GM23338 (cell line): ENCODE measurements at regions not wholly inside any gene's neighbourhood (a gene's known extent, or its start where the extent isn't known, plus 50 kb on each side); places are given as distances from the start of the nearest gene placed in this dataset.

ENCODE experiments used
- ATAC-seq: fragments of 200-7000 bp; cut with Tn5 transposase; 3 replicates; pipeline ENCODE4 v1.9.1; 2020
- DNase-seq: peaks from one replicate; pipeline ENCODE4 v3.0.0-alpha.2; 2015; ENCODE audit warnings: low spot score
- H2AFZ ChIP-seq: fragments of 200-600 bp; sonication (generic); 2 replicates; pipeline ENCODE4 v1.8.0; 2016; ENCODE audit warnings: antibody characterized with exemption, mild to moderate bottlenecking, moderate library complexity
- H3F3A ChIP-seq: fragments of 200-600 bp; sonication (generic); replicated peaks from 2 replicates; pipeline ENCODE4 v1.8.0; 2017; ENCODE audit warnings: antibody characterized with exemption, mixed run types, low read depth
- H3K27ac ChIP-seq: fragments of 200-600 bp; sonication (generic); 2 replicates; pipeline ENCODE4 v1.6.1; 2016; ENCODE audit warnings: low read depth
- H3K27me3 ChIP-seq: fragments of 200-600 bp; sonication (generic); 2 replicates; pipeline ENCODE4 v1.8.0; 2016; ENCODE audit warnings: mild to moderate bottlenecking, mixed run types, moderate library complexity; ENCODE audit not compliant: insufficient read depth
- H3K36me3 ChIP-seq: fragments of 200-600 bp; sonication (generic); 2 replicates; pipeline ENCODE4 v1.8.0; 2016; ENCODE audit warnings: mild to moderate bottlenecking; ENCODE audit not compliant: insufficient read depth
- H3K4me1 ChIP-seq: fragments of 200-600 bp; sonication (generic); 2 replicates; pipeline ENCODE4 v1.8.0; 2016; ENCODE audit warnings: mild to moderate bottlenecking, moderate library complexity; ENCODE audit not compliant: insufficient read depth
- H3K4me2 ChIP-seq: fragments of 200-600 bp; sonication (generic); 2 replicates; pipeline ENCODE4 v1.7.1; 2017; ENCODE audit warnings: mixed run types
- H3K4me3 ChIP-seq: fragments of 200-600 bp; sonication (generic); 2 replicates; pipeline ENCODE4 v1.6.1; 2016; ENCODE audit warnings: mixed run types
- H3K79me2 ChIP-seq: fragments of 200-600 bp; sonication (generic); replicated peaks from 2 replicates; pipeline ENCODE4 v1.8.0; 2017; ENCODE audit warnings: mild to moderate bottlenecking; ENCODE audit not compliant: insufficient read depth
- H3K9me2 ChIP-seq: fragments of 200-600 bp; sonication (generic); 2 replicates; pipeline ENCODE4 v1.8.0; 2017; ENCODE audit not compliant: insufficient read depth
- H4K20me1 ChIP-seq: fragments of 200-600 bp; sonication (generic); replicated peaks from 2 replicates; pipeline ENCODE4 v1.8.0; 2017; ENCODE audit warnings: mild to moderate bottlenecking; ENCODE audit not compliant: insufficient read depth
- H3K27ac Mint-ChIP-seq: 2 replicates; pipeline ENCODE4 v1.8.0; 2020; ENCODE audit warnings: inconsistent platforms, mild to moderate bottlenecking, moderate library complexity, mixed read lengths
- H3K27me3 Mint-ChIP-seq: 3 replicates; pipeline ENCODE4 v1.8.0; 2022; ENCODE audit warnings: low read depth, mild to moderate bottlenecking, moderate library complexity, mixed read lengths, inconsistent platforms; ENCODE audit not compliant: insufficient read depth, poor library complexity
- H3K36me3 Mint-ChIP-seq: 3 replicates; pipeline ENCODE4 v1.8.0; 2021; ENCODE audit warnings: low read depth, mild to moderate bottlenecking, inconsistent platforms, moderate library complexity, mixed read lengths
- H3K4me1 Mint-ChIP-seq: 3 replicates; pipeline ENCODE4 v1.8.0; 2020; ENCODE audit warnings: mild to moderate bottlenecking, inconsistent platforms, mixed read lengths
- H3K4me3 Mint-ChIP-seq: 3 replicates; pipeline ENCODE4 v1.8.0; 2021; ENCODE audit warnings: moderate library complexity, mild to moderate bottlenecking, inconsistent platforms, mixed read lengths
- H3K9me3 Mint-ChIP-seq: 3 replicates; pipeline ENCODE4 v1.8.0; 2020; ENCODE audit warnings: moderate library complexity, mild to moderate bottlenecking, inconsistent platforms, mixed read lengths
- CREB1 ChIP-seq: fragments of 250-450 bp; sonication (Bioruptor Pico); IDR thresholded peaks from 2 replicates; pipeline ENCODE4 v1.5.0; 2020; ENCODE audit warnings: low read depth, mild to moderate bottlenecking, moderate library complexity
- EZH2 ChIP-seq: fragments of 200-600 bp; sonication (generic); IDR thresholded peaks from one replicate; pipeline ENCODE4 v1.8.0; 2017; ENCODE audit warnings: antibody characterized with exemption, mild to moderate bottlenecking, low read depth; ENCODE audit not compliant: unreplicated experiment
- EZH2phosphoT487 ChIP-seq: fragments of 200-600 bp; sonication (generic); IDR thresholded peaks from one replicate; pipeline ENCODE4 v1.8.1; 2018; ENCODE audit warnings: antibody characterized with exemption; ENCODE audit not compliant: unreplicated experiment
- JUNB ChIP-seq: IDR thresholded peaks from one replicate; pipeline ENCODE4 v1.6.1; 2016; ENCODE audit warnings: antibody characterized with exemption; ENCODE audit not compliant: unreplicated experiment
- NANOG ChIP-seq: IDR thresholded peaks from 2 replicates; pipeline ENCODE4 v1.6.1; 2016; ENCODE audit warnings: antibody characterized with exemption, borderline replicate concordance
- POLR2AphosphoS5 ChIP-seq: IDR thresholded peaks from 2 replicates; pipeline ENCODE4 v1.6.1; 2016; ENCODE audit warnings: antibody characterized with exemption, low read depth
- ZNF331 ChIP-seq: fragments of 250-450 bp; sonication (Bioruptor Pico); IDR thresholded peaks from 2 replicates; pipeline ENCODE4 v1.5.0; 2020; ENCODE audit warnings: low read depth, mild to moderate bottlenecking, moderate library complexity
- TF ChIP-seq, protein P1 (sequence below): fragments of 250-450 bp; sonication (Bioruptor Pico); IDR thresholded peaks from 2 replicates; pipeline ENCODE4 v1.5.0; 2020; ENCODE audit warnings: mild to moderate bottlenecking, moderate library complexity
- TF ChIP-seq, protein P2 (sequence below), 2 experiments: fragments of 200-600 bp in 1 of 2; sonication (generic) in 1 of 2; conservative IDR thresholded peaks; 2 replicates each; pipeline versions ENCODE4 v1.5.1 to v1.6.1; 2016 to 2017; ENCODE audit warnings: antibody characterized with exemption in 2 of 2, low read depth in 2 of 2, mild to moderate bottlenecking in 2 of 2, moderate library complexity in 1 of 2
- TF ChIP-seq, protein P3 (sequence below): IDR thresholded peaks from 2 replicates; pipeline ENCODE4 v1.6.1; 2016; ENCODE audit warnings: antibody characterized with exemption

DNA sequence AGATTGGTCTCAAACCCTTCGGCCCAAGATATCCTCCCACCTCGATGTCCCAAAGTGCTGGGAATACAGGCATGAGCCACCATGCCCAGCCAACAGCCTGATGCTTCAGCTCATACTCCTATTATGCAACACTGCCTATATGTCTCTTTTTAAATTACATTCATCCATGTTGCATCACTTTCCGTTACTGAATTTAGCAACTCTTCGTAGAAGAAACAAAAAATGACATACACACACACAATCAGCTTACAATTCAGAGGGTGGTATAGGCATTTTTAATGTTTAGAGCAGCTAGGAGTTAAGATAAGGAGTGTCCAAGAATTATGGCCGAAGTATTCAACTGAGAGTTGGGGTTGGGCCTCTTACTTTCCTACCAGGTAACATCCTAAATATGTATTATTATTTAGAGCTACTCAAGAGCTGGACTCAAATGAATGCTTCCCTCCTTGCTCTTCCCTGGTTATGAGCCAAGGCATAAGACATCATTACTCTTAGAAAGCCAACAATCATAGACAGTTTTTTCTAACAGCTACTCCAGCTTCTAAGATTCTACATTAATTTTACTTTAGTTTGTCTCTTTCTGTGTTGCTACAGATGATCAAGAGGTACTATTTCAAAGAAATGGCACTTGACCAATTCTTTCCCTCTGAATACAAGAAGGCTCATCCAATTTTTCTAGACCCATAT lies 62.0 kb upstream of the BMP5 start:
- Histone ChIP-seq H2AFZ (no peak overlapping the region), H3K9me2 (no peaks in the 10 kb centered on the region; the same call in 1 of the 2 replicates), H3K27me3 (no peaks in the 10 kb centered on the region), H3K4me2 (no peak overlapping the region), H3K79me2 (no peaks in the 10 kb centered on the region), H4K20me1 (no peaks in the 10 kb centered on the region), H3K27ac (no peak overlapping the region), H3F3A (no peaks in the 10 kb centered on the region), H3K36me3 (no peaks in the 10 kb centered on the region), H3K4me1 (no peaks in the 10 kb centered on the region), H3K4me3 (no peak overlapping the region)
- DNase-seq (no peak), ATAC-seq (no peak)
- H3K27me3 Mint-ChIP-seq: no peaks in the 10 kb centered on the region
- H3K36me3 Mint-ChIP-seq: no peaks in the 10 kb centered on the region
- no peak overlapping the region for H3K4me3 Mint-ChIP-seq
- no peak overlapping the region for H3K27ac Mint-ChIP-seq
- no peaks in the 10 kb centered on the region for H3K4me1 Mint-ChIP-seq
- TF ChIP-seq, protein P1, sequence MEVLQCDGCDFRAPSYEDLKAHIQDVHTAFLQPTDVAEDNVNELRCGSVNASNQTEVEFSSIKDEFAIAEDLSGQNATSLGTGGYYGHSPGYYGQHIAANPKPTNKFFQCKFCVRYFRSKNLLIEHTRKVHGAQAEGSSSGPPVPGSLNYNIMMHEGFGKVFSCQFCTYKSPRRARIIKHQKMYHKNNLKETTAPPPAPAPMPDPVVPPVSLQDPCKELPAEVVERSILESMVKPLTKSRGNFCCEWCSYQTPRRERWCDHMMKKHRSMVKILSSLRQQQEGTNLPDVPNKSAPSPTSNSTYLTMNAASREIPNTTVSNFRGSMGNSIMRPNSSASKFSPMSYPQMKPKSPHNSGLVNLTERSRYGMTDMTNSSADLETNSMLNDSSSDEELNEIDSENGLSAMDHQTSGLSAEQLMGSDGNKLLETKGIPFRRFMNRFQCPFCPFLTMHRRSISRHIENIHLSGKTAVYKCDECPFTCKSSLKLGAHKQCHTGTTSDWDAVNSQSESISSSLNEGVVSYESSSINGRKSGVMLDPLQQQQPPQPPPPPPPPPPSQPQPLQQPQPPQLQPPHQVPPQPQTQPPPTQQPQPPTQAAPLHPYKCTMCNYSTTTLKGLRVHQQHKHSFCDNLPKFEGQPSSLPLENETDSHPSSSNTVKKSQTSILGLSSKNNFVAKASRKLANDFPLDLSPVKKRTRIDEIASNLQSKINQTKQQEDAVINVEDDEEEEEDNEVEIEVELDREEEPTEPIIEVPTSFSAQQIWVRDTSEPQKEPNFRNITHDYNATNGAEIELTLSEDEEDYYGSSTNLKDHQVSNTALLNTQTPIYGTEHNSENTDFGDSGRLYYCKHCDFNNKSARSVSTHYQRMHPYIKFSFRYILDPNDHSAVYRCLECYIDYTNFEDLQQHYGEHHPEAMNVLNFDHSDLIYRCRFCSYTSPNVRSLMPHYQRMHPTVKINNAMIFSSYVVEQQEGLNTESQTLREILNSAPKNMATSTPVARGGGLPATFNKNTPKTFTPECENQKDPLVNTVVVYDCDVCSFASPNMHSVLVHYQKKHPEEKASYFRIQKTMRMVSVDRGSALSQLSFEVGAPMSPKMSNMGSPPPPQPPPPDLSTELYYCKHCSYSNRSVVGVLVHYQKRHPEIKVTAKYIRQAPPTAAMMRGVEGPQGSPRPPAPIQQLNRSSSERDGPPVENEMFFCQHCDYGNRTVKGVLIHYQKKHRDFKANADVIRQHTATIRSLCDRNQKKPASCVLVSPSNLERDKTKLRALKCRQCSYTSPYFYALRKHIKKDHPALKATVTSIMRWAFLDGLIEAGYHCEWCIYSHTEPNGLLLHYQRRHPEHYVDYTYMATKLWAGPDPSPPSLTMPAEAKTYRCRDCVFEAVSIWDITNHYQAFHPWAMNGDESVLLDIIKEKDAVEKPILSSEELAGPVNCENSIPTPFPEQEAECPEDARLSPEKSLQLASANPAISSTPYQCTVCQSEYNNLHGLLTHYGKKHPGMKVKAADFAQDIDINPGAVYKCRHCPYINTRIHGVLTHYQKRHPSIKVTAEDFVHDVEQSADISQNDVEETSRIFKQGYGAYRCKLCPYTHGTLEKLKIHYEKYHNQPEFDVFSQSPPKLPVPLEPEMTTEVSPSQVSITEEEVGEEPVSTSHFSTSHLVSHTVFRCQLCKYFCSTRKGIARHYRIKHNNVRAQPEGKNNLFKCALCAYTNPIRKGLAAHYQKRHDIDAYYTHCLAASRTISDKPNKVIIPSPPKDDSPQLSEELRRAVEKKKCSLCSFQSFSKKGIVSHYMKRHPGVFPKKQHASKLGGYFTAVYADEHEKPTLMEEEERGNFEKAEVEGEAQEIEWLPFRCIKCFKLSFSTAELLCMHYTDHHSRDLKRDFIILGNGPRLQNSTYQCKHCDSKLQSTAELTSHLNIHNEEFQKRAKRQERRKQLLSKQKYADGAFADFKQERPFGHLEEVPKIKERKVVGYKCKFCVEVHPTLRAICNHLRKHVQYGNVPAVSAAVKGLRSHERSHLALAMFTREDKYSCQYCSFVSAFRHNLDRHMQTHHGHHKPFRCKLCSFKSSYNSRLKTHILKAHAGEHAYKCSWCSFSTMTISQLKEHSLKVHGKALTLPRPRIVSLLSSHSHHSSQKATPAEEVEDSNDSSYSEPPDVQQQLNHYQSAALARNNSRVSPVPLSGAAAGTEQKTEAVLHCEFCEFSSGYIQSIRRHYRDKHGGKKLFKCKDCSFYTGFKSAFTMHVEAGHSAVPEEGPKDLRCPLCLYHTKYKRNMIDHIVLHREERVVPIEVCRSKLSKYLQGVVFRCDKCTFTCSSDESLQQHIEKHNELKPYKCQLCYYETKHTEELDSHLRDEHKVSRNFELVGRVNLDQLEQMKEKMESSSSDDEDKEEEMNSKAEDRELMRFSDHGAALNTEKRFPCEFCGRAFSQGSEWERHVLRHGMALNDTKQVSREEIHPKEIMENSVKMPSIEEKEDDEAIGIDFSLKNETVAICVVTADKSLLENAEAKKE (CRISPR knock-in tag): no peak
- TF ChIP-seq EZH2phosphoT487 (no peak), NANOG (no peak)
- H3K9me3 Mint-ChIP-seq: no peaks in the 10 kb centered on the region

DNA sequence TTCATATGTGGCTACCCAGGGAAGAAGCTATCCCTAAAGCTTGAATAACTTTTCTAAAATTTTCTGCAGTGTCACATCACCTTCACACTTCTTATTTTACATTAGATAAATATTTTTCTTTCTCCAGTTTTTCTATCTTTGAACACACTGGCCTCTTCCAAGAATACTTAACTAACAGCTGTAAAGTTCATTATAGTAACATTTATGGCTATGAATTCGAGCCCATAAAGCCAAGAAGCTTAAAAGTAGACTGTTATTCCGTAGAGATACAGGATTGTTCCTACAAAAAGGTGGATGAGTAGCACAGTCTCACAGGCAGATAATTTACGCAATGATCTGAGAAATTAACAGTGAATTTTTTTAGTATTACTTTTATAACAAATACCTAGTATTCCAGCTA lies 55.7 kb upstream of the BMP5 start:
- Histone ChIP-seq H3K27me3 (no peaks in the 10 kb centered on the region), H3K27ac (no peak overlapping the region), H3K9me2 (no peaks in the 10 kb centered on the region), H3K4me3 (no peak overlapping the region), H2AFZ (no peak overlapping the region), H4K20me1 (no peaks in the 10 kb centered on the region), H3K36me3 (no peaks in the 10 kb centered on the region), H3K79me2 (no peaks in the 10 kb centered on the region), H3K4me2 (no peak overlapping the region), H3F3A (no peaks in the 10 kb centered on the region), H3K4me1 (no peaks in the 10 kb centered on the region)
- Mint-ChIP-seq H3K27me3 (peaks cover 2% of the 10 kb centered on the region), H3K4me1 (no peaks in the 10 kb centered on the region), H3K27ac (no peak overlapping the region), H3K9me3 (no peaks in the 10 kb centered on the region), H3K36me3 (no peaks in the 10 kb centered on the region), H3K4me3 (no peak overlapping the region)
- ATAC-seq: no peak
- DNase-seq: no peak
- no peak for TF ChIP-seq JUNB
- TF ChIP-seq, protein P2, sequence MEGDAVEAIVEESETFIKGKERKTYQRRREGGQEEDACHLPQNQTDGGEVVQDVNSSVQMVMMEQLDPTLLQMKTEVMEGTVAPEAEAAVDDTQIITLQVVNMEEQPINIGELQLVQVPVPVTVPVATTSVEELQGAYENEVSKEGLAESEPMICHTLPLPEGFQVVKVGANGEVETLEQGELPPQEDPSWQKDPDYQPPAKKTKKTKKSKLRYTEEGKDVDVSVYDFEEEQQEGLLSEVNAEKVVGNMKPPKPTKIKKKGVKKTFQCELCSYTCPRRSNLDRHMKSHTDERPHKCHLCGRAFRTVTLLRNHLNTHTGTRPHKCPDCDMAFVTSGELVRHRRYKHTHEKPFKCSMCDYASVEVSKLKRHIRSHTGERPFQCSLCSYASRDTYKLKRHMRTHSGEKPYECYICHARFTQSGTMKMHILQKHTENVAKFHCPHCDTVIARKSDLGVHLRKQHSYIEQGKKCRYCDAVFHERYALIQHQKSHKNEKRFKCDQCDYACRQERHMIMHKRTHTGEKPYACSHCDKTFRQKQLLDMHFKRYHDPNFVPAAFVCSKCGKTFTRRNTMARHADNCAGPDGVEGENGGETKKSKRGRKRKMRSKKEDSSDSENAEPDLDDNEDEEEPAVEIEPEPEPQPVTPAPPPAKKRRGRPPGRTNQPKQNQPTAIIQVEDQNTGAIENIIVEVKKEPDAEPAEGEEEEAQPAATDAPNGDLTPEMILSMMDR (conservative IDR thresholded peaks at IDR 0.05; ENCODE audit: low read depth in 2 of 2): no peak
- TF ChIP-seq EZH2phosphoT487: no peak
- no peak for TF ChIP-seq EZH2
- TF ChIP-seq ZNF331 (CRISPR knock-in tag): no peak
- no peak for TF ChIP-seq CREB1 (CRISPR knock-in tag)
- no peak for TF ChIP-seq POLR2AphosphoS5
- TF ChIP-seq, protein P3, sequence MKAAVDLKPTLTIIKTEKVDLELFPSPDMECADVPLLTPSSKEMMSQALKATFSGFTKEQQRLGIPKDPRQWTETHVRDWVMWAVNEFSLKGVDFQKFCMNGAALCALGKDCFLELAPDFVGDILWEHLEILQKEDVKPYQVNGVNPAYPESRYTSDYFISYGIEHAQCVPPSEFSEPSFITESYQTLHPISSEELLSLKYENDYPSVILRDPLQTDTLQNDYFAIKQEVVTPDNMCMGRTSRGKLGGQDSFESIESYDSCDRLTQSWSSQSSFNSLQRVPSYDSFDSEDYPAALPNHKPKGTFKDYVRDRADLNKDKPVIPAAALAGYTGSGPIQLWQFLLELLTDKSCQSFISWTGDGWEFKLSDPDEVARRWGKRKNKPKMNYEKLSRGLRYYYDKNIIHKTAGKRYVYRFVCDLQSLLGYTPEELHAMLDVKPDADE: no peak
